HG02943 (cell line): ENCODE measurements at regions not wholly inside any gene's neighbourhood (a gene's known extent, or its start where the extent isn't known, plus 50 kb on each side); places are given as distances from the start of the nearest gene placed in this dataset.
"Not testable (repeated sequence)": the region's sequence is repeated elsewhere in the genome, so short reads cannot be mapped to it uniquely, and the experiment has no call there.

Experiments
- ATAC-seq: cut with Tn5 transposase; IDR thresholded peaks from one replicate; pipeline ENCODE4 v1.9.1; 2021; ENCODE audit warnings: mild to moderate bottlenecking, low read depth, moderate library complexity; ENCODE audit not compliant: unreplicated experiment

DNA sequence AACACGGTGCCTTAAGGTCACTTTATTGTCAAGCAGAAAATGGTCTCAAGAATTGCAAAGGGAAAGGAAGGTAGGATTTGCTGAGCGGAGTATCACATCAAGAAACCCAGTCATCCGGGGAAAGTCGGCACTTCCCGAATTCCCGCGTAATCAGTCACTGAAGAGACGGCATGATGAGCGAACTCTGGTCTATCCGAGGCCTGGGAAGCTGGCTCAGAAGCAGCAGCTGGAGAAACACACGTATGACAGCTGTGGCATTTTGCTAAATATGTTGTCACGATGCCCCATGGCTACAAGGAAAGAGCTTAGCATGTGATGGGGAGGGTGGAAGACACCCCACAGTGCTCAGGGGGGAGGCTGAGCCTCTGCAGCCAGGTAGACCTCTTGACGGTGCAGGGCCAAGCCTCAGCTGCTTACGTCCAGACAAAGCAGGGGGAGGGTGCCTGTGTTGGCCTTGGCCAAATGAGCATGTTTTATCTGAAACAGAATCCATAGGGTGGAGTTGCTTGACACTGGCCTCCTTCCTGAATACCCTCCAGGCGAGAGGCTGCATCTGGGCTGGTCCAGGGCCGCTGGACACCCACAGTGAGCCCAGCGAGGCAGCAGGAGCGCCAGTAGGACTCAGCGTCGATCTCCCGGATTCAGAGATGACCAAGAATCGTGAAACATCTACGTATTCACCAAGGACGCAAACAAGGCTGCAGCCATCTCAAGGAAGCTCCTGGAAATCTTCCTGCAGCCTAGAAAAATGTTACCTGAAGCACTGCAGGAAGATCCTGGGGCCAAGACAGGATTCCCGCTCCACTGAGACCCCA lies 118.8 kb upstream of the AFDN start:
- ATAC-seq: no peak

- ATAC-seq: no peak
Observed at GRCh38 chr6:167708501-167709094, 118.1 kb upstream of the AFDN start.

GRCh38 chr6:167709196-167709595 lies 117.5 kb upstream of the AFDN start:
- no peak for ATAC-seq

DNA sequence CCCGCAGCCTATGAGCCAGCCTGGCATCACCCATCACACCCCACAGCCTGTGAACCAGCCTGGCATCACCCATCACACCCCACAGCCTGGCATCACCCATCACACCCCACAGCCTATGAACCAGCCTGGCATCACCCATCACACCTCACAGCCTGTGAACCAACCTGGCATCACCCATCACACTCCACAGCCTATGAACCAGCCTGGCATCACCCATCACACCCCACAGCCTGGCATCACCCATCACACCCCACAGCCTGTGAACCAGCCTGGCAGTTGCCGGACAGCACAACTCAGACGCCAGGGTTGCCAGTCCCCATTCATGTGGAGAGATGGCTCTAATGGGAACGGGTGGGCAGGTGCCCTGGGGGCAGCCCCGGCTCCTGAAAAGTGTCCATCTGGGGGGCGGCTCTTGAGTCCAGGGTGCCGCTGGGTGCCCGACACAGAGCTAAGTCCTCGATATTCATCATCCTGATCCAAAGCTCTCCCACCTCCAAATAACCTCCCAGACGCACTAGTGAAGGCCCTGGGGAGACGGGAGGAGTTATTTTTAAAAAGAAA lies 116.9 kb upstream of the AFDN start:
- not testable (repeated sequence) for ATAC-seq

GRCh38 chr6:167710363-167710920 lies 116.3 kb upstream of the AFDN start:
- no peak for ATAC-seq

DNA sequence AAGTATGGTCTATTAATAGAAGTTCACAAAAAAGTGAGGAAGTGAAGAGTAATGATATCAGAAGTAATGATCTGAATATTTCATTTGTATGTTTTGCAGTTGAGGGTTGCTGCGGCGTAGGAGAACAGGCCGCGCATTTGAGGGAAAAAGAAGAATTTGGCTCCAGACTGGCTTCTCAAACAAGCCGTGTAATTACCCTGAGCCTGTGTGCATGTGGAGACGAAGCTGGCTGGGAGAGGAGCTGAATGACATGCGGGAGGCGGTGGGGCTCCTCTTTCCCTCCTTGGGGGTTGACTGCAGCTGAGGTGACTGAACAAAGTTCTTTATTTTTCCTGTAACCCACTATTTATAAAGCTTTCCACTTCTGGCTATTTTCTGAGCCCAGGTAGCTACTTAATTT lies 115.5 kb upstream of the AFDN start:
- ATAC-seq: no peak

DNA sequence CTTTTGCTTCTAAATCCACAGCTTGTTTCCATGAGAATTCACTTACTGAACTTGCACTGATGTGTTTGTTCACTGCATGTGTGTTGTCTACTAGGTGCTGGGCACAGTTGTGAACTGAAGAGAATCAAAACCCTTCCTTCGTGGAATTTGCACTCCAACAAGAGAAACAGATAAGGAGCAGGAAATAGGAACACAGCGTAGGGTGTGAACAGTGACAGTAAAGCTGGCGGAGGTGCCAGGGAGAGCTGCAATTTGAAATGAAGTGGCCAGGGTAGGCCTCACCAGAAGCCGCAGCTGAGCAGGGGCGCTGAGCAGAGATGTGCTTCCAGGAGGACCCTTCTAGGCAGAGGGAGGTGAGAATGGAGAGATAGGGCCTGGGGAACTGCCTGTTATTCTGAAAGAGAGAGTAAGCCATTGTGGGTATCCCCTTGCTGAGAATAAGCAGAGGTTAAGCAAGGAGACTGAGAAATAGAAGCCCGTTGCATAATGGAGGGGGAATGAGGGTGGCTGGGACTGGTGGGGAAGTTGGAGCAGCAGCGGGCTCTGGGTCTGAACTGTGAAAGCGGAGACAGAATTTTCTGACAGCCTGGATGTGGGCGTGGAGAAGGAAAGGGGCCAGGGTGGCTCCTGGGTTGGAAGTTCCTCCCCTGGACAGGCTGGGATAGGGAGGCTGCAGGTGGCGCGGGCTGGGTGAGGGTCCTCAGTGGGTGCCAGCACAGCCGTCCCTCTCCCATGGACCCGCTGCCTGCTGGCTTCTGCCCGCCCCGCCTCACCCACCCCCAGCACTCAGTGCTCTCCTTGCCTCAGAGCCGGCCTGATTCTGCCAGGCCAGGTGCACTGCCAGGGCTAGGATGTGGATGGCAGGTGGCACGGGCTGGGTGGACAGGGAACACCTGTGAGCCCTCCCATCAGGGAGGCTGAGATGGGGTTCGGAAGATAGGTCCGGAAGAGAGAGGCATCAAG lies 114.7 kb upstream of the AFDN start:
- no peak for ATAC-seq

- ATAC-seq: no peak
Observed at GRCh38 chr6:167712731-167713475, 113.8 kb upstream of the AFDN start.

GRCh38 chr6:167714152-167714551 lies 112.6 kb upstream of the AFDN start:
- ATAC-seq: no peak

- ATAC-seq: no peak
Observed at GRCh38 chr6:167717455-167717854, 109.3 kb upstream of the AFDN start.

- no peak for ATAC-seq
Observed at GRCh38 chr6:167717867-167718266, 108.8 kb upstream of the AFDN start.

- ATAC-seq: no peak
Observed at GRCh38 chr6:167719920-167720319, 106.8 kb upstream of the AFDN start.

DNA sequence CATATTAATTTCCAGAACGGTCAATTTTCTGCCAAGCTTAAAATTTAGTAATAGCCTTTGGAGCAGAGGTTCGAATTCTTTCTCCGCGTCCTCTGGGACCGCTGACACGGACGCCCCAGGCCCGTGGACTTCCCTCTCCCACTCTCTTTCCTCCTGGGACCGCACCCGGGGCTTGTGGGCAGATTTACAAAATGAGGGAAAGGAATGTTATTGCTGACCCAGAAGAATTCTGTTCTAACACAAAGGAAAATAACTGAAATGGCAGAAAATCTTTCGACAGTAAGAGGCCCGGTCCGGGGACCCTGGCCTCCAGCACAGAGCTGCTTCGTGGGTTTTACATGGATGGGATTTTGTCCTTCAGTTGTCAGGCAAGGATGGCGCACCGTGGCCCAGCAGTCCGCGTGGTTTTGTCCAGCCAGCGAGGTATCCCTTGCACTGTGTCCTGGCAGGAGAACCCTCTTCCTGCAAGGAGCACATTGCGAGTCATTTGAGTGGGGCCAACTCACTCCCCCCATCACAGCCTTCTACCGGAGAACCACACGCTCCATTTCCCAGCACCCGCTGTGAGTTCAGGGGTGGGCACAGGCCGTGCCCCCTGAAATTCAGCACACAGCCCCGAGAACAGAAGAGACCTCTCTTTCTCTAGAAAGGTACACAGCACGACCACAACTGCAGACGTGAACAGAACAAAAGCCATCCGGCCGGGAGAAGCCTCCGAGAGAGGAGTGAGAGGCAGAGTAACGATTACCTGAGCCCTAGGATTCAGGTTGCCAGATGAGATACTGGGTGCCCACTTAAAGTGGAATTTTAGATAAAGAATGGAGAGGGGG lies 106.0 kb upstream of the AFDN start:
- no peak for ATAC-seq

GRCh38 chr6:167721291-167721690 lies 105.4 kb upstream of the AFDN start:
- no peak for ATAC-seq

DNA sequence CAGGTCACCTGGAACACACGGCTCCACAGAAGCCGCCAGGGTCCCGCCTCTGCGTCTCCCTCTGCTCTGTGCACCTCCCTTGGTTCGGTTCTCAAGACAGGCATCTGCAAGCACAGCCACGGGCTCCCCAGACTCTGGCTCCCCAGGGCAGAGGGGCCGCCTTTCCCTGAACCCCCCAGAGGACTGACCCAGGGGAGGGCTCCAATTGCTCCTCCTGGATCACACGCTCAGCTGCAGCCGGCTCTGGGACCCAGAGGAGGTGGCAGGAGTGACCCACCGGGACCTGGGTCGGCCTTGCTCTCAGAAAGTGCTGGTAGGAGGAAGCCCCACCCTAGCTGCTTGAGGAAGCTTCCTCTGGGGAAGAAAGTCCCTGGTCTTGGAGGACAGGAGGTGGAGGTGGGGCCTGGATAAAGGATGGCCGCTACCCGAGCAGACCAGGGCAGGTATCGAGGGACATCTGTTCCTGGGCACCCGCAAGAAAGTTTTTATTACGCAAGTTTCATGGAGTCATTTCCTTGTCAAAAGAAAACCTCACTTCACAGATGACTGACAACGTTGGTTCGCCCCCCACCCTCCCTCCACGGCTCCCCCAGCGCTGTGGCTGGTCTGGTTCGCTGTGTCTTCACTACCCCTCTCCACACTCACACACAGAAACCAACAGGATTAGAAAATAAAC lies 103.9 kb upstream of the AFDN start:
- no peak for ATAC-seq

DNA sequence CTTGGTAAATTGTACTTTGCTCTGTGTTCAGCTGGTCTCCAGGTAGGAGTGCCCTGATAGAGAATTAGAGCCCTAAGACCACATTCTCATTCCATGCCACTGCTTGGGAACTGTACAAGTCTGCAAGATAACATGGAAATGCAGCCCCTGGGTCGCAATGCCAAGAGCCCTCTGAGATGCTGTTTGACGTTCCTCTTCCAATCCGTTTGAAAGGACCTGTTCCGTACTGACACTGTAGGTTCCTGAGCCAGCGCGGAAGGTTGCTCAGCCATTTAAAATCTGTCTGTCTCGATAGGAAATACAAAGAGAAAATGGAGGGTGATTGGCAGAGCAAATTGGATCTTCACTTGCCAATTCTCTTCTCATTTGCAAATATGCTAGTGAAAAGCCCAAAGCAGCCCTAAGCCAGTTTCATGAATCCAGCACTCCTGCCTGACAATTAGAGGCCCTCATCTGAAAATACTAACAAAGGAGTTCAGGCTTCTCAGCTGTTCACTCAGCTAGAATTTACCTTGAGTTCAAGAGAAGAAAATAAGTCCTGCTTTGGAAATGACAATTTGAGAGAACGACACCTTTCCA lies 100.6 kb upstream of the AFDN start:
- ATAC-seq: no peak

GRCh38 chr6:167730441-167730840 lies 96.3 kb upstream of the AFDN start:
- no peak for ATAC-seq

GRCh38 chr6:167731216-167731615 lies 95.5 kb upstream of the AFDN start:
- ATAC-seq: no peak
